Omental fat pad (tissue), 3 donors: ENCODE measurements at regions not wholly inside any gene's neighbourhood (a gene's known extent, or its start where the extent isn't known, plus 50 kb on each side); places are given as distances from the start of the nearest gene placed in this dataset.

Experiments used
- ATAC-seq: fragments of 150-250 bp; one replicate; pipeline ENCODE4 v1.9.1; 2016; ENCODE audit warnings: mild to moderate bottlenecking, moderate library complexity; ENCODE audit not compliant: low FRiP score
- DNase-seq: peaks from one replicate; pipeline ENCODE4 v3.0.0-alpha.2; 2019; ENCODE audit warnings: low spot score
- TF ChIP-seq, protein P1 (sequence below), 3 donors: fragments of 450-650 bp; IDR thresholded peaks; one replicate each; pipeline ENCODE4 v1.5.1; 2016 to 2017; ENCODE audit warnings: antibody characterized with exemption in 3 of 3, mild to moderate bottlenecking in 3 of 3, moderate library complexity in 2 of 3

DNA sequence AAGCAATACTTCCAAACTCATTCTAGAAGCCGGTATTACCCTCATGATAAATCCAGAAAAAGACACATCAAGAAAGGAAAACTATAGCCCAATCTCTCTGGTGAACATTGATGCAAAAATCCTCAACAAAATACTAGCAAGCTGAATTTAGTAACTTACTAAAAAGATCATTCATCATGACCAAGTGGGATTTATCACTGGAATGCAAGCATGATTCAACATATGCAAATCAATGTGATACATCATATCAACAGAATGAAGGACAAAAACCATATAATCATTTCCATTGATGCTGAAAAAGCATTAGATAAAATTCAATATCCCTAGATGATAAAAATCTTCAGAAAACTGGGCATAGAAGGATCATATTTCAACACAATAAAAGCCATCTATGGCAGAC, 402.9 kb downstream of the TGFB2 start:
- ATAC-seq = no peak
- TF ChIP-seq, protein P1, sequence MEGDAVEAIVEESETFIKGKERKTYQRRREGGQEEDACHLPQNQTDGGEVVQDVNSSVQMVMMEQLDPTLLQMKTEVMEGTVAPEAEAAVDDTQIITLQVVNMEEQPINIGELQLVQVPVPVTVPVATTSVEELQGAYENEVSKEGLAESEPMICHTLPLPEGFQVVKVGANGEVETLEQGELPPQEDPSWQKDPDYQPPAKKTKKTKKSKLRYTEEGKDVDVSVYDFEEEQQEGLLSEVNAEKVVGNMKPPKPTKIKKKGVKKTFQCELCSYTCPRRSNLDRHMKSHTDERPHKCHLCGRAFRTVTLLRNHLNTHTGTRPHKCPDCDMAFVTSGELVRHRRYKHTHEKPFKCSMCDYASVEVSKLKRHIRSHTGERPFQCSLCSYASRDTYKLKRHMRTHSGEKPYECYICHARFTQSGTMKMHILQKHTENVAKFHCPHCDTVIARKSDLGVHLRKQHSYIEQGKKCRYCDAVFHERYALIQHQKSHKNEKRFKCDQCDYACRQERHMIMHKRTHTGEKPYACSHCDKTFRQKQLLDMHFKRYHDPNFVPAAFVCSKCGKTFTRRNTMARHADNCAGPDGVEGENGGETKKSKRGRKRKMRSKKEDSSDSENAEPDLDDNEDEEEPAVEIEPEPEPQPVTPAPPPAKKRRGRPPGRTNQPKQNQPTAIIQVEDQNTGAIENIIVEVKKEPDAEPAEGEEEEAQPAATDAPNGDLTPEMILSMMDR (IDR thresholded peaks at IDR 0.05) = no peak
- DNase-seq = no peak

DNA sequence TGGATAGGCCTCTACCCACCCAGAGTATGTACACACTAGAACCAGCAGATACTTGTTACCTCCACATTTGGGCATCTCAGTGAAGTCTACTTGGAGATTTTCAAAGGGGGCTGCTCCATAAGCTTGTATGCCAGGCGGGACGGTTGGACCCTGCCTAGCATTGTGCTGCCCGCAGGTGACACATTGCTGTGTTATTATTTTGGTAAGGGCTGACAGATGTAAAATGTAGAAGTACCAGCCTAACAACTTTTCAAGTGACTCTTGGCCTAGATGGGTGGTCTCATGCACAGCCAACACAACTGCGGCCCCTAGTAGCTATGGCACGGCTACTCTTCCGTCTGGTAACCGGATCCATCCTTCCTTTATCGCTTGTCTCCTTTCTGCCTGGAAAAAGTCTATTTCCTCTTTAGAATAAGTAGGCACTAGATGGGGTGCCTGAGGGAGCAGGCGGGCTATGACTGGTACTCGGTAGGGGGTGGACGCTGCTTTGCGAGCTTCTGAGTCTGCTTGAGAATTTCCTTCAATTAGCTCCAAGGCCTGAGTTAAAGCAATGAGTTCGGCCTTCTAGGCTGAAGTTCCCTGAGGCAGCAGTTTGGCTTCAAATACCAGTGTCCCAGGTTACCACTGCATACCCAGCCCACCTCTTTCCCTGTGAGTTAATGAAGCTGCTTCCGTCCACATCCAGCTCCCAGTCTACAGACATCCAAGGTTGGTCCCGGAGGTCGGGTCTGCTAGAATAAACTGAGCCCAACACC, 405.3 kb downstream of the TGFB2 start:
- TF ChIP-seq, protein P1 (IDR thresholded peaks at IDR 0.05) = no peak
- ATAC-seq (no peak), DNase-seq (no peak)

DNA sequence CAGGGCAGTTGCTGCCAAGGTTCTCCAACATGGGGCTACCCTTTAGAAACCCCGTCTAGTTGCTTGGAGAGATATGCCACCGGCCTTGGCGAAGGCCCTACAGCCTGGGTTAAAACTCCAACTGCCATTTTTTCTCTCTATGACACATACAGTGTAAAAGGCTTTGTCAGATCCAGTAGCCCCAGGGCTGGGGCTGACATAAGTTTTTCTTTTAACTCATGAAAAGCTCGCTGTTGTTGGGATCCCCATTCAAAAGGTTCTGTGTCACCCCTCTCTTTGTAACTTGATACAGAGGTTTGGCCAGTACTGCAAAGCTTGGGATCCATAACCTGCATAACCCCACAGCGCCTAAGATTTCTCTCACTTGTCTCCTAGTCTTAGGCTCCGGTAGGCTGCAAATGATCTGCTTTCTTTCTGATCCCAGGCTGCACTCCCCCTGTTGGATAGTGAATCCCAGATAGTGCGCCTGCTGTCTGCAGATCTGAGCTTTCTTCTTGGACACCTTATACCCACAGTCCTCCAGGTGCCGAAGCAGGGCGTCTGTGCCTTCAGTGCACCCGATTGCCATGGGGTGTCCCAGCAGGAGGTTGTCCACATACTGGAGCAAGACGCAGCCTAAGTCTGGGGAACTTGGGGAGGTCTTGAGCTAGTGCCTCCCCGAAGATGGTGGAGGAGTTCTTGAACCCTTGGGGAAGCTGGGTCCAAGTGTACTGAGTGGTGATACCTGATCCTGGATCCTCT, 406.2 kb downstream of the TGFB2 start:
- TF ChIP-seq, protein P1 (IDR thresholded peaks at IDR 0.05) = no peak
- ATAC-seq = no peak
- DNase-seq = no peak

DNA sequence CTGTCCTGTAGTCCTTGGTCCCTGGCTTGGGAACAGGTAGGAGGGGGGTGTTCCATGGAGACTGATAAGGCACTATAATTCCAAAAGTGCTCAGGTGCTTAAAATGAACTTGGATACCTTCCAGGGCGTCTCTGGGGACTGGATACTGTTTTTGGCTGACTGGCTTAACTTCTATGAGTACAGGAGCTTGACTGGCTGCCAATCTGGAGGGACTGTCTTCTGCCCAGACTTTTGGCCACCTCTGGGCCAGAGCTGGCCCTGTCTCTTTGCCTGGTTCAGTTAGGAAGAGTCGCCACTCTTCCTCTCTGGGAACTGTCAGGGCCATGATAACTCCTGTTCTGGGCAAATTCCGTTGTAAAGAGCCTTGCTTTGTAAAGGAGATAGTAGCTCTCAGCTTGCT, 407.0 kb downstream of the TGFB2 start:
- TF ChIP-seq, protein P1 (IDR thresholded peaks at IDR 0.05) = no peak
- ATAC-seq (no peak), DNase-seq (no peak)

DNA sequence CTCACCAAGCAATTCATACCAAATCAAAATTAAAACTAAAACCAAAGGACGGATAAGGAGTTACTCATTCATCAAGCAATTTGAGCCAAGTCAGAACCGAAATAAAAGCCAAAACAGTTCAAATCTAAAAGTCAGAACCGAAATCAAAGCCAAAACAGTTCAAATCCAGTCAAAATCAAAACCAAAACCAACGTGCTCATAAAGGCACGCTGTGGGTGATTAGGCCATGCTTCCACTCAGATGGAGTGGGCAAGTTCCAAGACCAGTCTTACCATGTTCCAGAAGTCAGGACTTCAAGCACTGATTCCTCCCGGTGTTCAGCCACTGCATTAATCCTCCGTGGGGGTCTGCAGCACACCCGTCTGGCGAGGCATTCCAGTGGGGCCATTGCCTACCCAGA, 409.3 kb downstream of the TGFB2 start:
- TF ChIP-seq, protein P1 (IDR thresholded peaks at IDR 0.05) = no peak
- ATAC-seq = no peak
- no peak for DNase-seq

DNA sequence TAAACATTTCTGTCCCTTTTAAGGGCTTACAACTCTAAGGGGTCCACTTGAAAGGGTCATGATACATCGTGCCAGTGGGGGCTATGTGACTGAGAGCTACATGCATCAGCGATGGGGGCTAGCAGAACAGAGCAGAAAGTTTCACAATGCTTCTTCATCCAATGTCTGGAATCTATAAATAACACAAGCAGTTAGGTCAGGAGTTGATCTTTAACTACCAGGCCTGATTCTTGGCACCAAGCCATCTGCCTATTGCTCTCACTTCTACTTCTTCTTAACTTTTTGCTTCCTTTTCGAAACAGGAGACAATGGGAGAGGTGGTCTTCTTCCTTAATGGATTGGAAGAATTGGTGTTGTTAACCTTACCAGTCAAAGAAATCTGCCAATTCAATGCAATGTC, 410.0 kb downstream of the TGFB2 start:
- TF ChIP-seq, protein P1 (IDR thresholded peaks at IDR 0.05) = no peak
- ATAC-seq (no peak), DNase-seq (no peak)

DNA sequence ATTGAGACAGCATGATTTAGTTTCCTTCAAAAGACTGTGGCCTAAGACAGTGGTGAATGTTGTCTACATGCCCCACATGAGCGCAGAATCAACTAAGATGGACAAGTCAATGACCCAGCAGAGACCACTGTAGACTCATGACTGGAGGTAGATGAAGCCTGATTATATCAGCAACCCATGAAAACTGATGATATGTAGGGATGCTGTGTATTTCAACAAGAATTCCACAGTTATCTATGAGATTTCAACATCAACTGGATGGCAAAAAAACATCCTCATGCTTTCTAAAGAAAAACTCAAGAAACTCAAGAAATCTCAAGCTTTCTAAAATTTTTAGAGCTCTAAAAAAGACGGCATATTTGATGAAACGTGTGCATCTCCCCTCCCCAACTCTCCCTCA, 413.9 kb upstream of the LYPLAL1 start:
- no peak for DNase-seq
- TF ChIP-seq, protein P1 (IDR thresholded peaks at IDR 0.05) = no peak
- ATAC-seq = peak; percentile 64
